ENCODE measurements at regions not wholly inside any gene's neighbourhood (a gene's known extent, or its start where the extent isn't known, plus 50 kb on each side); places are given as distances from the start of the nearest gene placed in this dataset.

GRCh38 chr5:124922255-124922975 is 176.0 kb upstream of the ZNF608 start:
- DNase-seq (ENCODE audit: low spot score) = no peak
- no peak for TF ChIP-seq CTCF (IDR thresholded peaks at IDR 0.05)
- ATAC-seq (ENCODE audit: low FRiP score) = no peak

- TF ChIP-seq CTCF (IDR thresholded peaks at IDR 0.05) = no peak
- DNase-seq (ENCODE audit: low spot score) (no peak), ATAC-seq (ENCODE audit: low FRiP score) (no peak)
Observed at GRCh38 chr5:124923131-124923530, 176.7 kb upstream of the ZNF608 start.

GRCh38 chr5:124924729-124925128 is 178.3 kb upstream of the ZNF608 start:
- no peak for TF ChIP-seq CTCF (IDR thresholded peaks at IDR 0.05)
- DNase-seq (ENCODE audit: low spot score) (no peak), ATAC-seq (ENCODE audit: low FRiP score) (no peak)

- no peak for TF ChIP-seq CTCF (IDR thresholded peaks at IDR 0.05)
- ATAC-seq (ENCODE audit: low FRiP score) = no peak
- no peak for DNase-seq (ENCODE audit: low spot score)
Observed at GRCh38 chr5:124927735-124928134, 181.3 kb upstream of the ZNF608 start.

GRCh38 chr5:124929000-124929399 is 182.6 kb upstream of the ZNF608 start:
- TF ChIP-seq CTCF (IDR thresholded peaks at IDR 0.05) = no peak
- DNase-seq (ENCODE audit: low spot score) = no peak
- ATAC-seq (ENCODE audit: low FRiP score) = no peak

- ATAC-seq (ENCODE audit: low FRiP score) (no peak), DNase-seq (ENCODE audit: low spot score) (no peak)
- no peak for TF ChIP-seq CTCF (IDR thresholded peaks at IDR 0.05)
Observed at GRCh38 chr5:124932791-124933600, 186.6 kb upstream of the ZNF608 start.

GRCh38 chr5:124935065-124935464 is 188.6 kb upstream of the ZNF608 start:
- ATAC-seq (ENCODE audit: low FRiP score) (no peak), DNase-seq (ENCODE audit: low spot score) (no peak)
- no peak for TF ChIP-seq CTCF (IDR thresholded peaks at IDR 0.05)

Data from omental fat pad (tissue), 3 donors.